GM21723 (cell line): ENCODE measurements at regions not wholly inside any gene's neighbourhood (a gene's known extent, or its start where the extent isn't known, plus 50 kb on each side); places are given as distances from the start of the nearest gene placed in this dataset.
"Not testable (repeated sequence)": the region's sequence is repeated elsewhere in the genome, so short reads cannot be mapped to it uniquely, and the experiment has no call there.

ENCODE experiments used
- ATAC-seq: cut with Tn5 transposase; IDR thresholded peaks from one replicate; pipeline ENCODE4 v1.9.1; 2021; ENCODE audit warnings: mild to moderate bottlenecking, moderate library complexity; ENCODE audit not compliant: unreplicated experiment

GRCh38 chr1:213415691-213416380, 364.8 kb downstream of the RPS6KC1 start:
- no peak for ATAC-seq

- ATAC-seq = no peak
Observed at GRCh38 chr1:213416461-213417224, 365.6 kb downstream of the RPS6KC1 start.

GRCh38 chr1:213417225-213417820, 366.3 kb downstream of the RPS6KC1 start:
- no peak for ATAC-seq

- ATAC-seq = no peak
Observed at GRCh38 chr1:213417846-213418245, 366.8 kb downstream of the RPS6KC1 start.

- ATAC-seq = no peak
Observed at GRCh38 chr1:213418268-213419071, 367.4 kb downstream of the RPS6KC1 start.

- no peak for ATAC-seq
Observed at GRCh38 chr1:213419401-213420030, 368.5 kb downstream of the RPS6KC1 start.

GRCh38 chr1:213421178-213421577, 370.1 kb downstream of the RPS6KC1 start:
- ATAC-seq = not testable (repeated sequence)

GRCh38 chr1:213423041-213423440, 372.0 kb downstream of the RPS6KC1 start:
- no peak for ATAC-seq

GRCh38 chr1:213423605-213424004, 372.6 kb downstream of the RPS6KC1 start:
- no peak for ATAC-seq

GRCh38 chr1:213425376-213426030, 374.5 kb downstream of the RPS6KC1 start:
- ATAC-seq = no peak

GRCh38 chr1:213429642-213430041, 378.6 kb downstream of the RPS6KC1 start:
- ATAC-seq = no peak

GRCh38 chr1:213435715-213436114, 384.7 kb downstream of the RPS6KC1 start:
- no peak for ATAC-seq

- ATAC-seq = no peak
Observed at GRCh38 chr1:213438339-213438738, 387.3 kb downstream of the RPS6KC1 start.

- ATAC-seq = no peak
Observed at GRCh38 chr1:213439703-213440102, 388.7 kb downstream of the RPS6KC1 start.

GRCh38 chr1:213440766-213441165, 389.7 kb downstream of the RPS6KC1 start:
- no peak for ATAC-seq

GRCh38 chr1:213443415-213443814, 392.4 kb downstream of the RPS6KC1 start:
- ATAC-seq = no peak

- ATAC-seq = no peak
Observed at GRCh38 chr1:213444224-213444623, 393.2 kb downstream of the RPS6KC1 start.

- no peak for ATAC-seq
Observed at GRCh38 chr1:213446496-213446895, 395.5 kb downstream of the RPS6KC1 start.

GRCh38 chr1:213448360-213448759, 397.3 kb downstream of the RPS6KC1 start:
- ATAC-seq = no peak

- ATAC-seq = no peak
Observed at GRCh38 chr1:213448776-213449175, 397.7 kb downstream of the RPS6KC1 start.
